ENCODE measurements at regions not wholly inside any gene's neighbourhood (a gene's known extent, or its start where the extent isn't known, plus 50 kb on each side); places are given as distances from the start of the nearest gene placed in this dataset.

DNA sequence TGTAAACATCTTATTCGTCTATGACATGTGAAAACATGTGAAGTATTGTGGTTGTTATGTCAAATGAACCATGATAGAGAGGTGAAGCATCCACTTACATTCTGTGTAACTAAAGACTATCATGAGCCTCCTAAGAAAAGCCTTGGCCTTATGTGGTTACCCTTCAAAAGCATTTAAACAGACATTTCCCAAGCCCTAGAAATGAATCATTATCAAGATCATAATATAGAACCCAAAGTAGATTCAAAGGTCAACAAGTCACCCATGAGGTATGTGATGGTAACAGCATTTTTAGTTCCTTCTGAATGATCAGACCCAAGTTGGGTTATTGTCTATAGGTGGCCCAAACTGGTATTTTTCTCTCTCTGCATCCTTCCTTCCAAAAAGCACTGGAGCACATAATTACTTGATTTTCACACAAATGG is 408.0 kb downstream of the TBL1XR1 start:
- no peak for DNase-seq

DNA sequence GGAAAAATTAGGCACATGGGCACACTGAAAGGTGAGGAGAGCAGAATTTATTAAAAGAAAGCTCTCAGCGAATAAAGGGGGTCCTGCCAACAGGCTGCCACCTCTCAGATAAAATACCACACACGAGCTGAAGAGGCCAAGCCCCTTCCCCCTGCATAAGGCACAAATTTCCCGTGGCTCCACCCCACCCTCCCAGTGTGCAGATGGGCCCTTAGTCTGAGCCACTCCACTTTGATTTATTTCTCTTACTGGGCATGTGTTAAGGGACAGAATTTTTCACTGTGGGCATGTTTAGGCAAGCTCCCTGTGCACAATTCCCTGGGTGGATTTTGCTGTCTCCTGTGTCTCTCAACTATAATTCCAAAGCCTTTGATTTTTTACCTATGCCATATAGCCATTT is 409.8 kb downstream of the TBL1XR1 start:
- no peak for DNase-seq

DNA sequence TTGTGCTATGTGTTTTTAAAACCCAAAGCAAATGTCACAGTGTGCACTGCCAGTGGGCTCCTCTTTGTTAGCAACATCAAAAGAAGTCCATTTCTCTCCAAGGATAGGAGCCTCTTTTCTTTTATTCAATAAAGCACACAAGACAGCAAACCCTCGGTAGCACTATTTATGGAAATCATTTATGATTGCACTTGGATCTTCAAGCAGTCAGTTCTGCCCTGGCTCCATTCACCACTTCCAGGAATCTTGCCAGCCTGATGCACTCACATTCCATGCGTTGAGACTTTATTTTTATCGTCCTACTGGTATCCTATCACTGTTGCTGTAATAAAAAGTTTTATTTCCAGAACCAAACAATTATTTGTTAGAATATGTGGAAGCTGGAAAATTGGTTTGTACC is 412.1 kb downstream of the TBL1XR1 start:
- no peak for DNase-seq

DNA sequence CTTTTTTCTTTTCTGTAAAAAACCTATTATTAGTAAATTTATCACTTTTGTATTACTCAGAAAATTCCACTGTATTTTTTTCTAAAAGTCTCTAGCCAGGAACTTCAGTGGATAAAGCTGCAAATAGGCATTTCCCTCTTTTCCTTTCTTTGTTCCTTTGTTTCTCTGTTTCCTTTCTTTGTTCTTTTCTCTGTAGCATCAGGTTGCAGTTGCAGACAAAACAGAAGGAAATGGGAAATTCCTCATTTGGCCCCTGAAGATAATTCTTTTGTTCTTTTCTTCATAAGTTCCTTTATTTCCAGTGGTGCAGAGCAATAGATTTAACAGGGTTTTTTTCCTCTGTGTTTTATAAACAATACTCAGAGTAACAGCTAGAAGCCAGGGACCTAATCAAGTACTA is 416.5 kb downstream of the TBL1XR1 start:
- no peak for DNase-seq

DNA sequence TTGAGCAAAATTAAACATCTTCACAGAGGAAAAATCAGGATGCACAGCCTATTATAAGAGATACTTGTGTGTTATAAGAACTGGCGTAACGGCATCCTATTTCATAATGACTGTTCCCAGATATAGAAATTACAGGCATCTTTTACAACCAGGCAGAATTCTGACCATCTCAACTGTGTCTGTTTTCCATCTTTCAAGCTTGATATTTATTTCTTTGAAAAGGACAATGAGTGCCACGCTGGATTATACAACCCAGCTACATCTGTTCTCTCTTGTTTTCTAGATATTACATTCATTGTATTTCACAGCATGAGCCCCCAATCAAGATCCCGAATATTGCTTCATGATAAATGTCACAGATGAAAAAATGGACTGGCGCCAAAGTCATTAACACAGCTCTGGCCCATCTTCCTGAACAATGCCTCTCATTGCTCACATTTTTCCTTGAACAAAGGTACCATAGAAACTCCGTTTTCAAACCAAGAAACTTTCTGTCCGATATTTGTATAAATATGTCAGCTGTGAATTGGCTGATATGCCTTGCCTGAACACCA is 420.6 kb downstream of the TBL1XR1 start:
- DNase-seq: no peak

DNA sequence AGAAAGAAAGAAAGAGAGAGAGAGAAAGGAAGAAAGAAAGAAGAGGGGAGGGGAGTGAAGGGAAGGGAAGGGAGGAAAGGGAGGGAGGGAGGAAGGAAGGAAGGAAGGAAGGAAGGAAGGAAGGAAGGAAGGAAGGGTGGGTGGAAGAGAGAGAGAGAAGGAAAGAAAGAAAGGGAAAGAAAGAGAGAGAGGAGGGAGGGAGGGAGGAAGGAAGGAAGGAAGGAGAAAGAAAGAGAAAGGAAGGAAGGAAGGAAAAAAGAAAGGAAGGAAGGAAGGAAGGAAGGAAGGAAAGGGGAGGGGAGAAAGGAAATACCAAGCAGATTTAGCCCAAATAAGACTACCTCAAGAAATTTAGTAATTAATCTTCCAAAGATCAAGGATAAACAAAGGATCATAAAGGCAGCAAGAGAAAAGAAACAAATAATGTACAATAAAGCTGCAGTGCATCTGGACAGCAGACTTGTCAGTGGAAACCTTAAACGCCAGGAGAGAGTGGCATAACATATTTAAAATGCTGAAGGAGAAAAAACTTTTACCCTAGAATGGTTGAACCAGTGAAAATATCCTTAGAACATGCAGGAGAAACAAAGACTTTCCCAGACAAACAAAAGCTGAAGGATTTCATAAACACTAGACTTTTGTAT is 427.6 kb downstream of the TBL1XR1 start:
- DNase-seq: no peak

DNA sequence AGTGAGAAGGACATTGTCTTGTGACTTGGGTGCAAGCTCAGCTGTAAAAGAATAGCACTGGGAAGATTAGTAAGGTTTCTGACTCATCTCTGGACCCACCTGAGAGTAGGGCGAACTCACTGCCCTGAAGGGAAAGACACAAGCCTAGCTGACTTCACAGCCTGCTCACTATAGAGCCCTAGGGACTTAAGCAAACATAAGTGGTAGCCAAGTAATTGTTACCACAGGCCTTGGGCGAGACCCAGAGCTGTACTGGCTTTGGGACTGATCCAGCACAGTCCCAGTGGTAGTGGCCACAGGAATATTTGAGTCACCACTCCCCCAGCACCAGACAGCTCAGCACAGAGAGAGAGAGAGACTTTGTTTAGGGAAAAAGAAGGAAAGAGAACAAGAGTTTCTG is 429.9 kb downstream of the TBL1XR1 start:
- no peak for DNase-seq

DNA sequence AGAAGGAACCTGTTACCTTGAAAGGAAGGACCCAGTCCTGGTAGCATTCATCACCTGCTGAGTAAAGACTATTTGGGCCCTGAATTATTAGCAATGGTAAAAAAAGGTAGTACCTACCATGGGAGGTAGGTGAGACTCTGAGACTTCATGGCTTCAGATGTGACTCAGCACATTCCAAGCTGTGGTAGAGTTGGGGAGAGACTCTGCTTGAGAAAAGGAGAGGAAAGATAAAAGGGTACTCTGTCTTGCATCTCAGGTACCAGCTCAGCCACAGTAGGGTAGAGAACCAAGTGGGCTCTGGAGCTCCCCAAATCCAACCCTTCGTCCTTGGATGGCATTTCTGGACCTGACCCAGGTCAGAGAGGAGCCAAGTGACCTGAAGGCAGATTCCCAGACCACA is 430.4 kb downstream of the TBL1XR1 start:
- DNase-seq: no peak

DNA sequence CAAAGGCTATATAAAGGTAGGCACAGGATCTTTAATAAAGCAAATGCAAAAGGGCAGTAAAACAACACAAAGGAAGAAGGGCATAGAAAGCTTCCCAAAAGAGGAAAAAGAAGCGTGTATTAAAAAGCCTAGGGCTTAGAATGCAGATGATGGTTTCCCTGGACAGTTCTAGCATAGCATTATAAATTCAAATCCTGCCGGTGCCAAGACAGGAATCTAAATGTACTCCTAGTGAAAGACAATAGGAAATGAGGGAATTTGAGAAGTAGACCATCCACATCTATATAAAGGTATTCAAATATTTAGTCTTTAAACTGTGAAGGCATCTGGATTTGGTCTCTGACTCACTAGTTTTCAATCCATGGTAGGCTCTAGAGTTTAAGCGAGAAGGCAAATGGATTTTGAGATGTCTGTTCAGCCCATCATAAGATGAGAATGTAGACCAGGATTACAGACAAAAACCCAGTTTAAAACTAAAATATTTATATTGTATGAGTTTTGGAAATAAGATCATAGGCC is 431.8 kb downstream of the TBL1XR1 start:
- no peak for DNase-seq

DNA sequence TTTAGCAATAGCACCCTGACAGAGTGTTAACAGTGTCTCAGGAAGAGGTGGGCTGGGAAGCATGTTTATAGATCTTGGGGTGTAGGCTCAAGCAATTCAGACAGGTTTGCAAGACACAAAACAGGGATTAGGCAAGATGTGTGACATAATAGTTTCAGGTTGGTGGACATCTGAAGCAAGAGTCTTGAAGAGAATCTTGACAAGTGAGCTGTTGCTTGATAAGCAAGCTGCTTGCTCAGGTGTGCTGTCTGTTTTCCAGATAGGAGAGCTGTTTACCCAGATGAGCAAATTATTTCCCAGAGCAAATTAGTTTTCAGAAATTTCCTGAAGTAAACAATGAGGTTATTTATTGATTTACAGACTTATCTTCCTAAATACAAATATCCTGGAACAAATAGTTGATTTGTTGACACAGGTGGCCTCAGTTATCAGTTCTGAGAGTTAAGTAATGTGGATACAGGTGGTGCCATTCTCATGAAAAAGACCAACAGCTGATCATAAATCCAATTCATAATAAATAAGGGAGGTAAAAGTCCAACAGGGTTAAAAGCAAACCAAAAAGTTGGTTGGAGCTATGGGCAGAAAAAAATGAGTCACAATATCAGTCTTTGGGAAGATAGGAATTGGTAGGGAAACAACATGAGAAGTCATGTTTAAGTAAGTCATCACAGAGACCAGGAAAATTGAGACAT is 437.3 kb downstream of the TBL1XR1 start:
- DNase-seq: no peak

DNA sequence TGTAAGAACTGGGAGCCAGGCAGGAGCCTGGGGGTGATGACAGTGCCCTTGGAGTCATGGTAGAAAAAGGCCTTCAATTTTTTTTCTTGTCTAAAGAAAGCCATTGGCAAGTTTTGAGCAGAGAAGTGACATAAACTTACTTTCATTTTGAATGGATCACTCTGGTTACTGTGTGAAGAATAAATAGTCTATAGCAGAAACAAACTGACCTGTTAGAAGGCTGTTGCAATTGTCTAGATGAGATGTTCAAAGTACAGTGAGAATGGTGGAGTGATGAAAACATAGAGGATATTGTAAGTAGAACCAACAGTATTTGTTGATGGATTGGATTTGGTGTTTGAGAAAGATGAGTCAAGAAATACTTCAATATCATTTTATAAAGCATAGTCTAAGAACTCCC is 439.9 kb downstream of the TBL1XR1 start:
- DNase-seq: no peak

DNA sequence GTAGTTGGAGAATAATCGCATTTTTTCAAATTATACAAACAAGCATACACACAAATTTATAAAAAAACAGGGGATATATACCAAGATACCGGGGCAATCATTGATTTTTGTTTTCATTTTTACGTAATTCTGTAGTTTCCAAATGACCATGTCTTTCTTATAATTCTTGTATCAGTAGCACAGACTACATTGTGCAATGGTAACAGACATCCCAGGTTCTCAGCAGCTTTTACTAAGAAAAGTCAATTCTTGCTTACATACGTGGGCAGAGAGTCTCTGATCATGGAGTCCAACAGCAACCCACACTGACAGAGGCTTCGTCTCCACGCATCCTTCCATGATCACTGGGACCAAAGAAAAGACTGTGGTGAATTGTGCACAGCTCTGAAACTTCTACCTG is 441.3 kb downstream of the TBL1XR1 start:
- no peak for DNase-seq

DNA sequence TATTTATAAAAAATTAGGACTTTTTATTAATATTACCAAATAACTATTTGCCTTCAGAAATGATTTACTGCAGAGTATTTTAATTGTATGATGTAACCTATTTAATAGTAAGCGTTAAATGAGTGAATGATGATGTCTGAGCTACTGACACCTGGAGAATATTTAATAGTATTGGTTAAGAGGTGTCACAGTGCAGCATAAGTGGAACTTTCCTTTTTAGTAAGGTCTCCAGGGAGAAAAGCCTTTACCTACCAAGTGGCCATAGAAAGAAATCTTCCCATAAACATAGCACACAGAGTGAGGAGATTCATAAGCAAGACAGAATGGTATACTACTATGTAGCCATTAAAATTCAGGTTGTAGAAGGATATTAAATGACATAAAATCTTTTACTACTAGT is 441.7 kb downstream of the TBL1XR1 start:
- no peak for DNase-seq

DNA sequence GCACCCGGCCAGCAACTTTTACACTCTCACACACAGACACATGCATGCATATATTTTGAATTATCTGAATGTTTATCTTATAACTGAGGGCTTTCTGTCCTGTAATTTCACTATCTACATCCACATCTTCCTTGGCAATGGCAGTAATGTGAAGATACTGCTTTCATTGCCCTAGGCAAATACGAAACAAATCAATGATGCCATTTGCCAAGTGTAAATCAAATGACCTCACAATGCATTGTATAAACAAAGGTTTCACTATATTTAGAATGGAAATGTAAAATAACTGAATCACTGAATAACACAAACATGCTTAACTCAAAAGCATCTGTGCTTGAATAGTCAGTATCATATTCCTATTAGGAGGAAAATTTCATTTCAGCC is 455.6 kb downstream of the TBL1XR1 start:
- DNase-seq: no peak

DNA sequence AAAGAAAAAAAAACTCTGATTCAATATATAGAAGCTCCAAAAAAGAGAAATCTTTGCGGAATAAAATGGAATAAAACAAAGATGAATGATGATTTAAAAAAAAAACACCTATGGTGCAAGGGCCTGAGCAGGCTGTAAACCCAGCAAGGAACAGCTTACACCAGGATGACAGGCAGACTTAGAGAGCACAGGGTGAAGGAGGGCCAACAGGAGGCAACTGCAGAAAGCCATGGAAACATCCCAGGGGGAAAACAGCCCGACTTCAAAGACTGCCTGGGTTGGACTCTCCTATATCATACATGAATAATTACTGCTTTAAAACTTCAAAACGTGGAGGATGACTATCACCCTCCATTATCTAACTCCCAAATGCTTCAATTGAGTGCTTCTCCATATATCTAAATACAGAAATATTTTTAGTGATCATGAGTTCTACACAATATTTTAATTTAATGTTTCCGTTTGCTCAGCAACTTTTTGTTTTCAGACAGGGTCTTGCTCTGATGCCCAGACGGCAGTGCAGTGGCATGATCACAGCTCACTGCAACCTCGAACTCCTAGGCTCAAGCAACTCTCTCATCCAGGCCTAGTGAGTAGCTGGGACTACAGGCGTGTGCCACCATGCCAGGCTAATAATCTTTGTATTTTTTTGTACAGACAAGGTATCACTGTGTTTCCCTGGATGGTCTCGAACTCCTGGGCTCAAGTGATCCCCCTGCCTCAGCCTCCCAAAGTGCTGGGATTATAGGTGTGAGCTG is 456.2 kb downstream of the TBL1XR1 start:
- no peak for DNase-seq

DNA sequence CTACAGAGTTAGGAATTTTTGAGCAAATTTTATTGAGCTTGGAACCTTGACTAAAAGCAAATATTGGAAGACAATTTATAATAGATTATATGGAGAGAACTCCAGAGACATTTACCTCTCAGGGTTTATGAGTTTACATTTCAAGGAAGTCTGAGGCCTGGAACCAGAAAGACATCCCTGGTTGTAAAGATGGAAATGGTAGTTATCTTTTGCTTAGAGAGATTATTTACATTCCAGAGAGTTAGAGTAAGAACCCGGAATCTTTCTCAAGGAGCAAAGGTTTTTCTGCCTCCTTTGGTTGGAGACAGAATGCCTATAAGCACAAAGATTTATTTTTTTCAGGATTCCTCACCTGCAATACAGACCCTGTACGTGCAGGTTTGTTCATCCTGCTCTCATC is 458.1 kb downstream of the TBL1XR1 start:
- DNase-seq: no peak

DNA sequence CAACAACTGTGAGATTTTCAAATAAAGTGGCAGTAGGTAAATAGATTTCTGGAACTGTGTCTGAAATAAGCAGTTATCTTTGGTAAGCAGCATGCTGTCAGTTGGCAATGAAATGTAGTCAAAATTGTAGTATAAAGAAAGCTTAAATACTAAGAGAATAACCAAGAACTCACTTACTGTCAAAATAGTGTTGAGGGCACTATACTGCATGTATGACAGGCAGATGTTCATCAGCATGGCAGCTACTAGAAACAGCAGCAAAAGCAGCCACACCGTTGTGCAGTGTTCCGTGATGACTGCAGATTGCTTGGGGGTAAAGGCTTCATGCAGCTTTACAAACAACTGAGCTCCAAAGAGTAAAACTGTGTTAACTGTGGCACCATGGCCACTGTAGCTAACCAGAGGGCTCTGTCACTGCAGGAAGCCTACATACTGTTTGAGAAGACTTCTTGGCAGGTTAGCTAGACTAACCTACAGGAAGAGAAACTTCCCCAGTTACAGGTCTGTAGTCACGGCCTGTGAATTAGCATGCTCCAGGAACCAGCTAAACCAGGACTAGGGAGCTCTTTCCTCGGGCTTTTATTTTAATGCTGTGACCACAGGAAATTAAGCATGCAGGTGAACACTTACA is 459.7 kb downstream of the TBL1XR1 start:
- DNase-seq: no peak

DNA sequence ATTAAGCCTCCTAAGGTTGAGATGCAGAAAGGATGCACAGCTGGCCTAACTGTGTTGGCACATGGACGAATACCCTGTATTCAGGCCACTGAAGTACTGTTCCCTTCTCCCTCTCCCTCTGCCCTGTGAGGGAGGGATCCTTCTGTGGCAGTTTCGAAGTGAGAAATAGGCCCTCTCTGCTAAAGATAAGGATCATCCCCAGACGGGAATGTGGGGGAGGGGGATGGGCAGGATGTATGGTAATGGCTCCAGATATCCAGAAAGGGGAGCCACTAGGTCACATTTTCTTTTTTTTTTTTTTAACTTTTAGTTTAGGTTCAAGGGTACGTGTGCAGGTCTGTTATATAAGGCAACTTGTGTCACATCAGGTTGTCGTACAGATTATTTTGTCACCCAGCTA is 463.1 kb downstream of the TBL1XR1 start:
- DNase-seq: no peak

DNA sequence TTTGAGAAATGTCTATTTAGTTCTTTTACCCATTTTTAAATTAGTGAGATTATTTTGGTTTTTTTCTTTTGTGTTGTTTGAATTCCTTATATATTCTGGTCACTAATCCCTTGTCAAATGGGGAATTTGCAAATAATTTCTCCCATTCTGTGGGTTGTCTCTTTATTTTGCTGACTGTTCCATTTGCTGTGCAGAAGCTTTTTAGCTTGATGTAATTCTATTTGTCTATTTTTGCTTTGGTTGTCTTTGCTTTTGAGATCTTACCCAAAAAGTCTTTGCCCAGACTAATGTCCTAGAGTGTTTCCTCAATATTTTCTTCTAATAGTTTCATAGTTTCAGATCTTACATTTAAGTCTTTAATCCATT is 472.9 kb downstream of the TBL1XR1 start:
- DNase-seq: no peak

DNA sequence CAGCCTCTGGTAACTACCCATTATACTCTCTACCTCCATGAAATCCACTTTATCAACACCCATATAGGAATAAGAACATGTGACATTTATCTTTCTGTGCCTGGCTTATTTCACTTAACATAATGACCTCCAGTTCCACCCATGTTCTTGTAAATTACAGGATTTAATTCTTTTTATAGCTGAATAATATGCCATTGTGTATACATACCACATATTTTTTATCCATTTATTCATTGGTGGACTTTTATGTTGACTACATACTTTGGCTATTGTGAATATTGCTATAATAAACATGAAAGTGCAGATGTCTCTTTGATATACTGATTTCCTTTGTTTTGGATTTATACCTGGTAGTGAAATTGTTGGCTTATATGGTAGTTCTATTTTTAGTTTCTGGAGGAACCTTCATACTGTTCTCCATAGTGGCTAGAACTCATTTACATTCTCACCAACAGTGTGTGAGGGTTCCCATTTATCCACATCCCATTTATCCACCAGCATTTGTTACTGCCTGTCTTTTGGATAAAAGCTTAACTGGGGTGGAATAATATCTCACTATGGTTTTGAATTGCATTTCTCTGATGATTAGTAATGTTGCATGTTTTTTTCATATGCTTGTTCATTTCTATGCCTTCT is 473.4 kb downstream of the TBL1XR1 start:
- DNase-seq: no peak

DNA sequence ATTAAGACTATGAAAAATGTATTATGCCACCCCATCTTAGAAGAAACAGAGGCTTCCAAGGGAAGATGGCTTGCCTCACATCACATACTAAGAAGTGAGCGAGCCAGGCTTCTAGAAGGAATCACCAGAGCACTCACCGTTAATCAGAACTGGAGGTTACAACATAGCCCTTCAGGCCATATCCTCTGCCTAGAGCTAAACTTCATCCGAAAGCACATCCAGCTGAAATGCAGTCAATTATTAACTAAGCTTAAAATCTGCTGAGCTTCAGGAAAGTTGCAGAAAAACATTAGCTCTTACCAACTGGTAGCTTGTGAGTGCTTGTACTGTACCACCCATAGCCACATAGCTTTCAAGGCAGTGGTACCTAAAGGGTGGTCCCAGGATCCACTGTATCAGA is 483.2 kb downstream of the TBL1XR1 start:
- no peak for DNase-seq

DNA sequence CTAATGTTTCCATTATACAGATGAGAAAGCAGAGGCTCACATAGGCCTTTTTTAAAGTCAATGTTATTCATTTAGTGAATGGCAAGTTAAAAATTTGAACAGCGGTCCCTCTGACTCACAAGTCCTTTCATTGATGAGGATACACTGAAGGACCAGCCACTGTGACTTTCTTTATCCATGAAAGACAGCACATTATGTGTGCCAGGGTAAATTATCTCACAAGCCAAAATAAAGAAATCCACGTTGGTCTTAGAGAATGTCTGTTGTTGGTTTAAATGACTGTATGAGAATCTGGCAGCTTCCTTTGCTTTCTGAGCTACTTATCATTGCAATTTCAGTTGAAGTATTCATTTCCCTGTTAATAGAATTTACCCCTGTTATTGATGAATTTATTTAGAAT is 485.1 kb downstream of the TBL1XR1 start:
- no peak for DNase-seq

DNA sequence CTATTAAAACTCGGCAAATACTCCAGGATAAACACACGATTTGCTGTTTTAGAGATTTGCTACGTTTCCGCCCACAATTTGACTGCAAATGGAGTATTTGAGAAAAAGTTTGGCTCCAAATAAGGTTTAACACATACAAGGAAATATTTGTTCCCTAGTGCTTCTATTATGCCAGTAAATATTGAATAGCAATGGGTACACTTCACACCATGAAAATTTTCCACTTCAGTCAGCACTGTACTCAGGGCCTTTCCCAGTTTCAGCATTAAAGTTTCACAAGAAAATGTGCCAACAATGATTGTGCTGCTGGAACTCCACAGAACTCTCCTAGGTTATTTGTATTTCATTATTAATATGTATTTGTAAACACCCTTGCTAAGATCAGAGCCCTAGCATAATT is 498.0 kb downstream of the TBL1XR1 start:
- no peak for DNase-seq

Data from inflammatory macrophage treated with lipopolysaccharide for 4 hours (primary cell).